ENCODE measurements at regions not wholly inside any gene's neighbourhood (a gene's known extent, or its start where the extent isn't known, plus 50 kb on each side); places are given as distances from the start of the nearest gene placed in this dataset.

DNA sequence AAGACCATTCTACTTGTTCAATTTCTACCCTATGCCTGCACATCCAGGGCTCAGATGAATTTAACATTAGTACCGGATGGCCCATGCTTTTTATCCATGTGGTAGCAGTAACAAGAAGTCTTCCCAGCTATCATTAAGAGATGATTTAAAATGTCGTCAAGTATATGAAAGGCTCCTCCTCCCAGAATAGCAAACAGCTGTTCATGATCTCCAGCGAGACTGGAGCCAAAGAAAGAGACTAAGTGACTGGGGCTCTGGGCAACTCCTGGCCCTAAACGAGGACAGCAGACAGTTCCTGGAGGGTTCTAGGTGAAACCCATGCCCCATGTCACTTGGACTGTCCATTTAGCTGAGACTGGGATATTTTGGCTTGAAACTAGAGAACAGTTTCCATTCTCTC, 160.8 kb downstream of the CDC5L start:
- no peak for TF ChIP-seq EZH2 (IDR thresholded peaks at IDR 0.05; ENCODE audit: borderline replicate concordance, low read depth, low read length, severe bottlenecking)
- TF ChIP-seq, protein P1, sequence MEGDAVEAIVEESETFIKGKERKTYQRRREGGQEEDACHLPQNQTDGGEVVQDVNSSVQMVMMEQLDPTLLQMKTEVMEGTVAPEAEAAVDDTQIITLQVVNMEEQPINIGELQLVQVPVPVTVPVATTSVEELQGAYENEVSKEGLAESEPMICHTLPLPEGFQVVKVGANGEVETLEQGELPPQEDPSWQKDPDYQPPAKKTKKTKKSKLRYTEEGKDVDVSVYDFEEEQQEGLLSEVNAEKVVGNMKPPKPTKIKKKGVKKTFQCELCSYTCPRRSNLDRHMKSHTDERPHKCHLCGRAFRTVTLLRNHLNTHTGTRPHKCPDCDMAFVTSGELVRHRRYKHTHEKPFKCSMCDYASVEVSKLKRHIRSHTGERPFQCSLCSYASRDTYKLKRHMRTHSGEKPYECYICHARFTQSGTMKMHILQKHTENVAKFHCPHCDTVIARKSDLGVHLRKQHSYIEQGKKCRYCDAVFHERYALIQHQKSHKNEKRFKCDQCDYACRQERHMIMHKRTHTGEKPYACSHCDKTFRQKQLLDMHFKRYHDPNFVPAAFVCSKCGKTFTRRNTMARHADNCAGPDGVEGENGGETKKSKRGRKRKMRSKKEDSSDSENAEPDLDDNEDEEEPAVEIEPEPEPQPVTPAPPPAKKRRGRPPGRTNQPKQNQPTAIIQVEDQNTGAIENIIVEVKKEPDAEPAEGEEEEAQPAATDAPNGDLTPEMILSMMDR (IDR thresholded peaks at IDR 0.05; ENCODE audit: borderline replicate concordance, extremely low read depth, low read length, poor library complexity, severe bottlenecking) = no peak
- no peak for DNase-seq
- Histone ChIP-seq H3K9ac (ENCODE audit: low read depth, low read length) (no peak overlapping the region), H3K4me3 (ENCODE audit: low read depth in 1 of 2, low read length in 2 of 2) (no peak overlapping the region), H3K9me3 (ENCODE audit: insufficient read depth, low read length, severe bottlenecking) (no peaks in the 10 kb centered on the region), H3K4me2 (ENCODE audit: insufficient read depth, low read length) (no peak overlapping the region), H3K4me1 (ENCODE audit: insufficient read depth, low read length) (no peaks in the 10 kb centered on the region), H3K27me3 (ENCODE audit: insufficient read depth, low read length, poor library complexity) (peaks cover 10% of the 10 kb centered on the region), H3K27ac (ENCODE audit: low read length) (no peak overlapping the region), H2AFZ (ENCODE audit: low read depth, low read length) (no peak overlapping the region), H3K36me3 (ENCODE audit: insufficient read depth, low read length) (no peaks in the 10 kb centered on the region), H3K79me2 (ENCODE audit: insufficient read depth, low read length) (no peaks in the 10 kb centered on the region), H4K20me1 (ENCODE audit: insufficient read depth, low read length) (no peaks in the 10 kb centered on the region)
- no peak for ATAC-seq (ENCODE audit: insufficient read depth, low read depth)

DNA sequence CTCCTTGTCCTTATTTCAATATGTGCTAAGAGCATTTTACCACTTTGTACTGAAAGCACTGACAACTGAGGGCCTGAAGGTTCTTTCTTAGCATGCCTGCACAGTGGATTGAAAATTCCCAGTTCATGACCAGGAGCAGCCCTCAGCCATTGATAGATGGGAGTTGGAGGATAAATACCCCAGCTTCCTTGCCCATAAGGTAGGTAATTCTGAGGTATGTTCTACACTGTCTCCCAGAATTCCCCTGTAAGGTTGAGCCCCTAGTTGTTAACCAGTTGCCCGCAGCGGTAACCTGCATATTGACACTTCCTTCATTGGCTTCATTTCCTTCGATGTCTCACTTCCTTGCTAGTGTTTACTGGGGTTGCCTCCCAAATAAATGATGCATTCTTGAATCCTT, 162.0 kb downstream of the CDC5L start:
- Histone ChIP-seq H2AFZ (ENCODE audit: low read depth, low read length) (no peak overlapping the region), H3K27ac (ENCODE audit: low read length) (no peak overlapping the region), H4K20me1 (ENCODE audit: insufficient read depth, low read length) (no peaks in the 10 kb centered on the region), H3K9me3 (ENCODE audit: insufficient read depth, low read length, severe bottlenecking) (no peaks in the 10 kb centered on the region), H3K4me2 (ENCODE audit: insufficient read depth, low read length) (no peak overlapping the region), H3K36me3 (ENCODE audit: insufficient read depth, low read length) (no peaks in the 10 kb centered on the region), H3K4me1 (ENCODE audit: insufficient read depth, low read length) (no peaks in the 10 kb centered on the region), H3K4me3 (ENCODE audit: low read depth in 1 of 2, low read length in 2 of 2) (no peak overlapping the region), H3K27me3 (ENCODE audit: insufficient read depth, low read length, poor library complexity) (peaks cover 6% of the 10 kb centered on the region), H3K9ac (ENCODE audit: low read depth, low read length) (no peak overlapping the region), H3K79me2 (ENCODE audit: insufficient read depth, low read length) (no peaks in the 10 kb centered on the region)
- TF ChIP-seq, protein P1 (IDR thresholded peaks at IDR 0.05; ENCODE audit: borderline replicate concordance, extremely low read depth, low read length, poor library complexity, severe bottlenecking) = no peak
- no peak for TF ChIP-seq EZH2 (IDR thresholded peaks at IDR 0.05; ENCODE audit: borderline replicate concordance, low read depth, low read length, severe bottlenecking)
- ATAC-seq (ENCODE audit: insufficient read depth, low read depth) = no peak
- DNase-seq = no peak

DNA sequence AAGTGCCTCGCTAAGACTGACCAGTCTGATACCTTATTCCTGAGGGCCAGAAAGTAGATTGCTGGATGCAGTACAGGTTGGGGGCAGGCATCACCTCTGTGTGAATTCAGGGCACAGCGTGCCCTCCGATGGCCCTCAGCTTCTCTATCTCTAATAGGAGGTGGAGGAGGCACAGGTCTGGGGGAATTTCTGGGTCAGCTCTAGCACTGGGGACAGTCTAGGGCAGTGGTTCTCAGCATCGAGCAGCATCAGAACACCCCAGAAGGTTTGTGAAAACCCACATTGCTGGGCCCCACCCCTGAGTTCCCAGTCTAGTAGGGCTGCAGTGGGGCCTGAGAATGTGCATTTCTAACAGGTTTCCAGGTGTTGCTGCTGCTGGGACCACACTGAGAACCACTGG, 166.7 kb downstream of the CDC5L start:
- H2AFZ ChIP-seq (ENCODE audit: low read depth, low read length) = no peak overlapping the region
- H3K9me3 ChIP-seq (ENCODE audit: insufficient read depth, low read length, severe bottlenecking) = no peaks in the 10 kb centered on the region
- ATAC-seq (ENCODE audit: insufficient read depth, low read depth) (no peak), DNase-seq (no peak)
- H3K4me3 ChIP-seq (ENCODE audit: low read depth in 1 of 2, low read length in 2 of 2) = no peak overlapping the region
- no peaks in the 10 kb centered on the region for H3K36me3 ChIP-seq (ENCODE audit: insufficient read depth, low read length)
- no peaks in the 10 kb centered on the region for H3K4me1 ChIP-seq (ENCODE audit: insufficient read depth, low read length)
- peaks cover 20% of the 10 kb centered on the region for H3K27me3 ChIP-seq (ENCODE audit: insufficient read depth, low read length, poor library complexity)
- H3K9ac ChIP-seq (ENCODE audit: low read depth, low read length) = no peak overlapping the region
- no peak overlapping the region for H3K27ac ChIP-seq (ENCODE audit: low read length)
- TF ChIP-seq EZH2 (IDR thresholded peaks at IDR 0.05; ENCODE audit: borderline replicate concordance, low read depth, low read length, severe bottlenecking) = no peak
- TF ChIP-seq, protein P1 (IDR thresholded peaks at IDR 0.05; ENCODE audit: borderline replicate concordance, extremely low read depth, low read length, poor library complexity, severe bottlenecking) = no peak
- no peak overlapping the region for H3K4me2 ChIP-seq (ENCODE audit: insufficient read depth, low read length)
- H3K79me2 ChIP-seq (ENCODE audit: insufficient read depth, low read length) = no peaks in the 10 kb centered on the region
- H4K20me1 ChIP-seq (ENCODE audit: insufficient read depth, low read length) = no peaks in the 10 kb centered on the region

DNA sequence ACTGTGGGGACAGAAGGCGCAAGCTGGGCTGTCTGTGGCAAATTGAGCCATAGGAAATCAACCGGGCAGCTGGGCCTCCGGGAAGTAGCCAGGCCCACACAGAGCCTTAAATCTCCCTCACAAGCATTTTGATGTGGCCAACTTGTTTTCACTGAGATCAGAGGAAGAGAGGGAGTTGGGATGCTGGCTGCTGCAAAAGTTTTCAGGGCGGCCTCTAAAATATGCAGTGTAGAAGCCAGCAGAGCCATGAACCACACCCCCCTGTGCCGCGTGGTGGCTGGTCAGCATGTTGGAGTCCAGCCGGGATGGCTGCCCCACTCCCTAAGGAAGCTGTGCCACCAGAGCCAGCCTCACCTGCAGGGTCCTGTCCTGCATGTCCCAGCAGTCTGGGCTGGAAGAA, 167.4 kb downstream of the CDC5L start:
- no peak for TF ChIP-seq EZH2 (IDR thresholded peaks at IDR 0.05; ENCODE audit: borderline replicate concordance, low read depth, low read length, severe bottlenecking)
- TF ChIP-seq, protein P1 (IDR thresholded peaks at IDR 0.05; ENCODE audit: borderline replicate concordance, extremely low read depth, low read length, poor library complexity, severe bottlenecking) = no peak
- ATAC-seq (ENCODE audit: insufficient read depth, low read depth) (no peak), DNase-seq (no peak)
- Histone ChIP-seq H4K20me1 (ENCODE audit: insufficient read depth, low read length) (no peaks in the 10 kb centered on the region), H2AFZ (ENCODE audit: low read depth, low read length) (no peak overlapping the region), H3K27me3 (ENCODE audit: insufficient read depth, low read length, poor library complexity) (peaks cover 26% of the 10 kb centered on the region), H3K79me2 (ENCODE audit: insufficient read depth, low read length) (no peaks in the 10 kb centered on the region), H3K27ac (ENCODE audit: low read length) (no peak overlapping the region), H3K4me3 (ENCODE audit: low read depth in 1 of 2, low read length in 2 of 2) (no peak overlapping the region), H3K4me1 (ENCODE audit: insufficient read depth, low read length) (no peaks in the 10 kb centered on the region), H3K4me2 (ENCODE audit: insufficient read depth, low read length) (no peak overlapping the region), H3K9ac (ENCODE audit: low read depth, low read length) (no peak overlapping the region), H3K9me3 (ENCODE audit: insufficient read depth, low read length, severe bottlenecking) (no peaks in the 10 kb centered on the region), H3K36me3 (ENCODE audit: insufficient read depth, low read length) (no peaks in the 10 kb centered on the region)
